Mesothelial cell of epicardium (in vitro differentiated cells): ENCODE measurements at regions not wholly inside any gene's neighbourhood (a gene's known extent, or its start where the extent isn't known, plus 50 kb on each side); places are given as distances from the start of the nearest gene placed in this dataset.

ENCODE experiments used
- DNase-seq, 2 experiments: peaks; one replicate each; pipeline ENCODE4 v3.0.0; 2021; ENCODE audit warnings: low spot score in 2 of 2; ENCODE audit not compliant: unreplicated experiment in 2 of 2
- H3K27ac Mint-ChIP-seq: 2 replicates; pipeline ENCODE4 v1.8.0; 2021; ENCODE audit warnings: mixed read lengths
- H3K27me3 Mint-ChIP-seq: 2 replicates; pipeline ENCODE4 v1.8.0; 2021; ENCODE audit warnings: low read depth, mixed read lengths
- H3K36me3 Mint-ChIP-seq: 2 replicates; pipeline ENCODE4 v1.8.0; 2021; ENCODE audit warnings: mixed read lengths
- H3K4me1 Mint-ChIP-seq: 2 replicates; pipeline ENCODE4 v1.8.0; 2021; ENCODE audit warnings: mixed read lengths
- H3K4me3 Mint-ChIP-seq: 2 replicates; pipeline ENCODE4 v1.8.0; 2021; ENCODE audit warnings: mild to moderate bottlenecking, moderate library complexity, mixed read lengths
- H3K9me3 Mint-ChIP-seq: 2 replicates; pipeline ENCODE4 v1.8.0; 2021; ENCODE audit warnings: mixed read lengths
- CTCF ChIP-seq: fragments of 200-600 bp; sonication (generic); IDR thresholded peaks from one replicate; pipeline ENCODE4 v1.5.0; 2021; ENCODE audit warnings: antibody characterized with exemption; ENCODE audit not compliant: unreplicated experiment

DNA sequence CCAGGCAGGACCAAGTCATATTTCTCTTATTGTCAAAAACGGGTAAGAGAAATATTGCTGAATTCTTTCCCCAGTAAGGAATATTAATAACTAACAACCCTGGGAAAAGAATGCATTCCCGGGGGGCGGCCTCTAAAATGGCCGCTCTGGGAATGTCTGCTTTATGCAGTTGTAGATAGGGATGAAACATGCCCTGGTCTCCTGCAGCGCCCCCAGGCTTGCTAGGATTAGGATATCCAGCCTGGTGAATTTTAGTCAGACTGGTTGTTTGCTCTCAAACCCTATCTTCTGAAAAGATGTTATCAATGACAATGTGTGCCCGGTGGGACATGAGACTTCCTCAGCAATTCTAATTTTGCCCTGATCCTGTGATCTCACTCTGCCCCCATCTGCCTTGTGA lies 448.1 kb downstream of the PTH2R start:
- Mint-ChIP-seq H3K4me1 (no peaks in the 10 kb centered on the region), H3K4me3 (no peak overlapping the region), H3K9me3 (peaks cover 33% of the 10 kb centered on the region), H3K36me3 (no peaks in the 10 kb centered on the region), H3K27ac (no peak overlapping the region), H3K27me3 (no peaks in the 10 kb centered on the region)
- no peak for TF ChIP-seq CTCF
- no peak for DNase-seq

DNA sequence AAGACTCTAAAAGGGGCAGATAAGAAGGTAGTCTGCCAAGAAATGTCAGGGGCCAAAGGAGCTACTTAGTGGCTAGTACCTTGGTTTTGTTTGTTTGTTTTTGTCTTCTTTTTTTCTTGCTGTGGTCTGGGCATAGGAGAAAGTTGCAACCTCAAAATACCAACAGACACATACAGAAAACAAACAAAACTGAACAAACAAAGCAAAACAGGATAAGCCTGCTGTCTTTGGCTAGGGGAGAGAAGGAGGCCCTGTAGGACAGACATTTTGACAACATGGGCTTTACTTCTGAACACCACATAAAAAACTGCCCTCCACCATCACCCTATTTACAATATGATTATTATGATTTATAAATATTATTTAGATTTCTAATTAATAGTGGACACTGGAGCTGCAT lies 460.8 kb downstream of the PTH2R start:
- no peaks in the 10 kb centered on the region for H3K36me3 Mint-ChIP-seq
- peaks cover 12% of the 10 kb centered on the region for H3K9me3 Mint-ChIP-seq
- no peak overlapping the region for H3K4me3 Mint-ChIP-seq
- TF ChIP-seq CTCF, result no peak
- H3K27me3 Mint-ChIP-seq, result no peaks in the 10 kb centered on the region
- H3K4me1 Mint-ChIP-seq, result no peaks in the 10 kb centered on the region
- DNase-seq, result no peak
- no peak overlapping the region for H3K27ac Mint-ChIP-seq

DNA sequence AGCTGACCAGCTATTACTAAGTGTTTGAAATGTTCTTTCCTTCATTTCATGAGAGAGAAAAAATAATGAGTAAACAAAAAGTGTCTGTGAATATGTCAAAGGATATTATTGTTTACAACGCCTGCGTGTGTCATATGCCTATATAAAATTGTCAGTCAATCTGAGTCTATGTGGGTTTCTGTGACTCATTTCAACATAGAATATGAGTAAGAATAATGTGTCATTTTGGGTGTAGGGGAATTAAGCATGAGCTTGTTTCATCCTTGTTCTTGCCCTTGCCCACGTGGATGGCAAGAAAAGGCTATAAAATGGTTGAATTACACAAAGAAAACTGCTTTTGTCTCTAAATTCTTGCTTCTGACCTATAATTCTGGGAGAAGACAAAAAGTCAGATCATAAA lies 466.0 kb downstream of the PTH2R start:
- H3K4me1 Mint-ChIP-seq, result peaks cover 5% of the 10 kb centered on the region
- peaks cover 24% of the 10 kb centered on the region for H3K9me3 Mint-ChIP-seq
- no peak for DNase-seq
- TF ChIP-seq CTCF, result no peak
- H3K27ac Mint-ChIP-seq, result no peak overlapping the region
- H3K4me3 Mint-ChIP-seq, result no peak overlapping the region
- peaks cover 5% of the 10 kb centered on the region for H3K36me3 Mint-ChIP-seq
- no peaks in the 10 kb centered on the region for H3K27me3 Mint-ChIP-seq

DNA sequence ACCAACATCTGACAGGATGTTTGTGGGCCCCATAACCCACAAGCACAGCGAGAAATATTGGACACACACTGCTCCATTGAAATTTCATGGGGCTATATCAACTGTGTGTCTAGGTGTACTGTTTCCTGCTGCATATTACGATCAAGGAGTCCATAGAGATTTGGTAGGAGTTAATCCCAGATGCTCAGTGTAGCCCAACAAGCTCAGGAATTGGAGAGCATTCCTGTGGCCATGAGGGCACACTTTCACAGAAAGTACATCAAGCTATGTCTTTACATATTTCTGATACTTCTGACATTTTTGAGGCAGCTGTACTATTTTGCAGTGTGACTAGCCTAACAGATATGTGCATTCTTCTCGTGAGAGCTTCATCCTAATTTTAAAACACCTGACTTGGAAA lies 473.1 kb downstream of the PTH2R start:
- Mint-ChIP-seq H3K27me3 (no peaks in the 10 kb centered on the region), H3K9me3 (peaks cover 18% of the 10 kb centered on the region), H3K27ac (no peak overlapping the region), H3K4me3 (no peak overlapping the region), H3K36me3 (peaks cover 5% of the 10 kb centered on the region), H3K4me1 (peaks cover 7% of the 10 kb centered on the region)
- TF ChIP-seq CTCF, result no peak
- DNase-seq, result no peak

DNA sequence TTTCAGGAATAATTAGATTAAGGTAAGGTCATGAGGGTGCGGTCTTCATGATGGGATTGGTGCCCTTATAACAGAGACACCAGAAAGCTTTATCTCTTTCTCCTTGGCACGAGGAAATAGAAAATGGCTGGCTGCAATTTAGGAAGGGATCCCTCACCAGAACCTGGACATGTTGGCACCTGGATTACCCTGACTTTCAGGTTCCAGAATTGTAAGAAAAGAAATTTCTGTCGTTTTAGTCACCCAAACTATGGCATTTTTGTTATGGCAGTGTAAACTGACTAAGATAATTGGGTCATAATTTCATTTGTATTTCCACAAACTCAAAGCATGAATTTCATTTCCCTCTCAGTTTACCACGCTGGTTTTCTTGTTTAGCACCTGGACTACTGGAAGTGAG lies 473.6 kb downstream of the PTH2R start:
- Mint-ChIP-seq H3K27ac (no peak overlapping the region), H3K9me3 (peaks cover 18% of the 10 kb centered on the region)

More for the DNA sequence above, 473.6 kb downstream of the PTH2R start:
- no peak for DNase-seq
- no peak for TF ChIP-seq CTCF
- Mint-ChIP-seq H3K4me1 (peaks cover 7% of the 10 kb centered on the region), H3K27me3 (no peaks in the 10 kb centered on the region), H3K4me3 (no peak overlapping the region), H3K36me3 (peaks cover 5% of the 10 kb centered on the region)
